SK-N-SH treated with all-trans-retinoic acid at 6 μM for 48 hours (cell line): ENCODE measurements at regions not wholly inside any gene's neighbourhood (a gene's known extent, or its start where the extent isn't known, plus 50 kb on each side); places are given as distances from the start of the nearest gene placed in this dataset.

Experiments
- ATAC-seq: fragments of 200-7000 bp; cut with Tn5 transposase; 3 replicates; pipeline ENCODE4 v1.9.1; 2020; ENCODE audit warnings: mild to moderate bottlenecking, moderate library complexity
- ARNTL ChIP-seq: fragments of 450-650 bp; formaldehyde crosslinking; IDR thresholded peaks from 2 replicates; pipeline ENCODE4 v1.5.0; 2020; ENCODE audit warnings: low read depth, mild to moderate bottlenecking, moderate library complexity, borderline replicate concordance
- BACH2 ChIP-seq: fragments of 250-450 bp; sonication (Bioruptor Pico); IDR thresholded peaks from 2 replicates; pipeline ENCODE4 v1.9.0; 2021; ENCODE audit warnings: mild to moderate bottlenecking, borderline replicate concordance
- CSDC2 ChIP-seq: fragments of 250-450 bp; sonication (Bioruptor Pico); IDR thresholded peaks from 2 replicates; pipeline ENCODE4 v1.5.0; 2020; ENCODE audit warnings: mild to moderate bottlenecking, moderate library complexity
- ESRRG ChIP-seq: fragments of 250-450 bp; sonication (Bioruptor Pico); IDR thresholded peaks from 2 replicates; pipeline ENCODE4 v1.6.1; 2021; ENCODE audit warnings: mild to moderate bottlenecking
- GLIS3 ChIP-seq: fragments of 250-450 bp; sonication (Bioruptor Pico); IDR thresholded peaks from 2 replicates; pipeline ENCODE4 v1.5.0; 2020; ENCODE audit warnings: mild to moderate bottlenecking, moderate library complexity
- ISL1 ChIP-seq: fragments of 250-450 bp; sonication (Bioruptor Pico); IDR thresholded peaks from 2 replicates; pipeline ENCODE4 v2.1.2; 2022; ENCODE audit warnings: mild to moderate bottlenecking, moderate library complexity
- OSR1 ChIP-seq: fragments of 250-450 bp; sonication (Bioruptor Pico); IDR thresholded peaks from 2 replicates; pipeline ENCODE4 v1.8.0; 2022; ENCODE audit warnings: moderate library complexity, mild to moderate bottlenecking, inconsistent platforms
- PPARA ChIP-seq: fragments of 250-450 bp; sonication (Bioruptor Pico); IDR thresholded peaks from 2 replicates; pipeline ENCODE4 v1.5.0; 2020; ENCODE audit warnings: mild to moderate bottlenecking, borderline replicate concordance
- RARB ChIP-seq: fragments of 250-450 bp; sonication (Bioruptor Pico); IDR thresholded peaks from 2 replicates; pipeline ENCODE4 v1.8.0; 2021; ENCODE audit warnings: mild to moderate bottlenecking, moderate library complexity
- SNAI2 ChIP-seq: fragments of 250-450 bp; sonication (Bioruptor Pico); IDR thresholded peaks from 2 replicates; pipeline ENCODE4 v1.5.0; 2020; ENCODE audit warnings: mild to moderate bottlenecking, moderate library complexity
- TCF4 ChIP-seq: fragments of 250-450 bp; sonication (Bioruptor Pico); IDR thresholded peaks from 2 replicates; pipeline ENCODE4 v1.8.0; 2021; ENCODE audit warnings: mild to moderate bottlenecking, moderate library complexity, borderline replicate concordance
- TOX ChIP-seq: fragments of 250-450 bp; sonication (Bioruptor Pico); IDR thresholded peaks from 2 replicates; pipeline ENCODE4 v1.8.0; 2021; ENCODE audit warnings: mild to moderate bottlenecking, moderate library complexity, borderline replicate concordance
- ZC3H10 ChIP-seq: fragments of 250-450 bp; sonication (Bioruptor Pico); IDR thresholded peaks from 2 replicates; pipeline ENCODE4 v1.5.1; 2021; ENCODE audit warnings: mild to moderate bottlenecking, moderate library complexity
- ZFP3 ChIP-seq: fragments of 250-450 bp; sonication (Bioruptor Pico); IDR thresholded peaks from 2 replicates; pipeline ENCODE4 v1.5.0; 2020; ENCODE audit warnings: mild to moderate bottlenecking, moderate library complexity
- ZFP30 ChIP-seq: fragments of 450-650 bp; formaldehyde crosslinking; IDR thresholded peaks from 2 replicates; pipeline ENCODE4 v1.5.0; 2022; ENCODE audit warnings: mild to moderate bottlenecking, moderate library complexity
- ZNF565 ChIP-seq: fragments of 450-650 bp; formaldehyde crosslinking; conservative IDR thresholded peaks from 2 replicates; pipeline ENCODE4 v1.5.0; 2020; ENCODE audit warnings: low read depth, mild to moderate bottlenecking, moderate library complexity
- ZNF70 ChIP-seq: fragments of 450-650 bp; formaldehyde crosslinking; IDR thresholded peaks from 2 replicates; pipeline ENCODE4 v1.5.0; 2020; ENCODE audit warnings: mild to moderate bottlenecking, moderate library complexity
- ZNF8 ChIP-seq: fragments of 450-650 bp; formaldehyde crosslinking; IDR thresholded peaks from 2 replicates; pipeline ENCODE4 v1.5.0; 2020; ENCODE audit warnings: mild to moderate bottlenecking, moderate library complexity
- TF ChIP-seq, protein P1 (sequence below): fragments of 250-450 bp; sonication (Bioruptor Pico); IDR thresholded peaks from 2 replicates; pipeline ENCODE4 v1.5.1; 2020; ENCODE audit warnings: low read depth, mild to moderate bottlenecking, moderate library complexity
- TF ChIP-seq, protein P2 (sequence below): fragments of 250-450 bp; sonication (Bioruptor Pico); IDR thresholded peaks from 2 replicates; pipeline ENCODE4 v1.5.1; 2021; ENCODE audit warnings: mild to moderate bottlenecking, moderate library complexity
- TF ChIP-seq, protein P3 (sequence below): fragments of 250-450 bp; sonication (Bioruptor Pico); IDR thresholded peaks from 2 replicates; pipeline ENCODE4 v1.8.0; 2020; ENCODE audit warnings: mild to moderate bottlenecking, moderate library complexity, borderline replicate concordance

DNA sequence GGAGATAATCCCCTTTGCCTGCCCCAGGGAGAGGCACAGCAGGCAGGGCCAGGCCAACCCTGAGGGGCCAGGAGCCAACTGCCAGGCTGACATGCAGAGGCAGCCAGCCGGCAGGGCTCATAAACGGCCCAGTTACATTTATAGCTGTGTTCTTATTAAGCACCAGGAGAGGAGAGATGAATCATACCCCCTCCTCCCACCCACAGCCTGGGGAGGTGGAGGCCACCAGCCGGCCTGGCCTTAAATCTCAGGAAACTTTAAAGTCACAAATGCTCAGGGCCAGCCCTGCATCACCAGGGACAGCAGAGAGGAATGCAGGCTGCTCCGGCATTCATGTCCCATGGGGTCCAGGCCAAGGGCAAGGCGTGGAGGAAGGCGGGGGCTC, 177.2 kb downstream of the TMEM132E start:
- no peak for ATAC-seq
- no peak for TF ChIP-seq CSDC2 (CRISPR knock-in tag)
- TF ChIP-seq TCF4 (CRISPR knock-in tag) = no peak
- no peak for TF ChIP-seq ZFP3 (CRISPR knock-in tag)
- no peak for TF ChIP-seq OSR1
- no peak for TF ChIP-seq ESRRG (CRISPR knock-in tag)
- TF ChIP-seq ARNTL = no peak
- no peak for TF ChIP-seq BACH2
- no peak for TF ChIP-seq PPARA (CRISPR knock-in tag)
- no peak for TF ChIP-seq RARB (CRISPR knock-in tag)
- TF ChIP-seq, protein P1, sequence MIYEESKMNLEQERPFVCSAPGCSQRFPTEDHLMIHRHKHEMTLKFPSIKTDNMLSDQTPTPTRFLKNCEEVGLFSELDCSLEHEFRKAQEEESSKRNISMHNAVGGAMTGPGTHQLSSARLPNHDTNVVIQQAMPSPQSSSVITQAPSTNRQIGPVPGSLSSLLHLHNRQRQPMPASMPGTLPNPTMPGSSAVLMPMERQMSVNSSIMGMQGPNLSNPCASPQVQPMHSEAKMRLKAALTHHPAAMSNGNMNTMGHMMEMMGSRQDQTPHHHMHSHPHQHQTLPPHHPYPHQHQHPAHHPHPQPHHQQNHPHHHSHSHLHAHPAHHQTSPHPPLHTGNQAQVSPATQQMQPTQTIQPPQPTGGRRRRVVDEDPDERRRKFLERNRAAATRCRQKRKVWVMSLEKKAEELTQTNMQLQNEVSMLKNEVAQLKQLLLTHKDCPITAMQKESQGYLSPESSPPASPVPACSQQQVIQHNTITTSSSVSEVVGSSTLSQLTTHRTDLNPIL (CRISPR knock-in tag) = no peak
- TF ChIP-seq, protein P2, sequence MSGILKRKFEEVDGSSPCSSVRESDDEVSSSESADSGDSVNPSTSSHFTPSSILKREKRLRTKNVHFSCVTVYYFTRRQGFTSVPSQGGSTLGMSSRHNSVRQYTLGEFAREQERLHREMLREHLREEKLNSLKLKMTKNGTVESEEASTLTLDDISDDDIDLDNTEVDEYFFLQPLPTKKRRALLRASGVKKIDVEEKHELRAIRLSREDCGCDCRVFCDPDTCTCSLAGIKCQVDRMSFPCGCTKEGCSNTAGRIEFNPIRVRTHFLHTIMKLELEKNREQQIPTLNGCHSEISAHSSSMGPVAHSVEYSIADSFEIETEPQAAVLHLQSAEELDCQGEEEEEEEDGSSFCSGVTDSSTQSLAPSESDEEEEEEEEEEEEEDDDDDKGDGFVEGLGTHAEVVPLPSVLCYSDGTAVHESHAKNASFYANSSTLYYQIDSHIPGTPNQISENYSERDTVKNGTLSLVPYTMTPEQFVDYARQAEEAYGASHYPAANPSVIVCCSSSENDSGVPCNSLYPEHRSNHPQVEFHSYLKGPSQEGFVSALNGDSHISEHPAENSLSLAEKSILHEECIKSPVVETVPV = no peak

DNA sequence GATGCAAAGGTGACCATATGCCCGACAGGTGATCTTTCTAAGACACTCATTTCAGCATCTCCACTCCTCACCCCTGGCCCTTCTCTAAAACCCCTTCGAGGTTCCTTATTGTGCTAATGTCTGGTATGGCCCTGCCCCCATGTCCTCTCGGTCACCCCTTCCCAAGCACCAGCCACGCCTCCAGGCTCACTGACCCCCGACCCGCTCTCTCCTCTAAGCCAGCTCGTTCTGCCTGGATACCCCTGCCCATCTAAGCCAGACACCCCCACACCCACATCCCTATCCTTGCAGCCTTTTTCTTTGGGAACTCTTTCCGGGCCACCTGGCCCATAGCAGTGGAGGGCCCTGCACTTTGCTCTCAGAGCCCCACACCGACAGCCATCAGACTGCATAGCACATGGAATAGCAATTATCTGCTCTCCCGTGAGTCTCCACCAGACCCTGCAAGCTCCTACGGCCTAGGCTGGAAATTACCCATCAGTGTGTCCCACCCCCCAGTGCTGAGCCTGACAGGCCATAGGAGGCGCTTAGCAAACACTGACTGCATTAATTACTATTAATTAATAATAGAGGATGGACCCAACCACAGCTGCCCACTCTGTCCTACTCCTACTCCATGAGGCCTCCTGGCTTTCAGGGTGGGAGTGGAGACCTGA, 176.7 kb downstream of the TMEM132E start:
- TF ChIP-seq ISL1 = no peak
- TF ChIP-seq GLIS3 (CRISPR knock-in tag) = no peak
- no peak for TF ChIP-seq ZNF70
- TF ChIP-seq, protein P2 = no peak
- TF ChIP-seq, protein P1 (CRISPR knock-in tag) = no peak
- TF ChIP-seq ZFP3 (CRISPR knock-in tag) = no peak
- no peak for TF ChIP-seq ZFP30
- no peak for TF ChIP-seq ESRRG (CRISPR knock-in tag)
- no peak for TF ChIP-seq OSR1
- TF ChIP-seq RARB (CRISPR knock-in tag) = no peak
- TF ChIP-seq TCF4 (CRISPR knock-in tag) = no peak
- no peak for TF ChIP-seq ZC3H10 (CRISPR knock-in tag)
- TF ChIP-seq BACH2 = no peak
- no peak for TF ChIP-seq SNAI2 (CRISPR knock-in tag)
- no peak for TF ChIP-seq ZNF565
- TF ChIP-seq, protein P3, sequence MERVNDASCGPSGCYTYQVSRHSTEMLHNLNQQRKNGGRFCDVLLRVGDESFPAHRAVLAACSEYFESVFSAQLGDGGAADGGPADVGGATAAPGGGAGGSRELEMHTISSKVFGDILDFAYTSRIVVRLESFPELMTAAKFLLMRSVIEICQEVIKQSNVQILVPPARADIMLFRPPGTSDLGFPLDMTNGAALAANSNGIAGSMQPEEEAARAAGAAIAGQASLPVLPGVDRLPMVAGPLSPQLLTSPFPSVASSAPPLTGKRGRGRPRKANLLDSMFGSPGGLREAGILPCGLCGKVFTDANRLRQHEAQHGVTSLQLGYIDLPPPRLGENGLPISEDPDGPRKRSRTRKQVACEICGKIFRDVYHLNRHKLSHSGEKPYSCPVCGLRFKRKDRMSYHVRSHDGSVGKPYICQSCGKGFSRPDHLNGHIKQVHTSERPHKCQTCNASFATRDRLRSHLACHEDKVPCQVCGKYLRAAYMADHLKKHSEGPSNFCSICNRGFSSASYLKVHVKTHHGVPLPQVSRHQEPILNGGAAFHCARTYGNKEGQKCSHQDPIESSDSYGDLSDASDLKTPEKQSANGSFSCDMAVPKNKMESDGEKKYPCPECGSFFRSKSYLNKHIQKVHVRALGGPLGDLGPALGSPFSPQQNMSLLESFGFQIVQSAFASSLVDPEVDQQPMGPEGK = no peak
- TF ChIP-seq ARNTL = no peak
- ATAC-seq = no peak

DNA sequence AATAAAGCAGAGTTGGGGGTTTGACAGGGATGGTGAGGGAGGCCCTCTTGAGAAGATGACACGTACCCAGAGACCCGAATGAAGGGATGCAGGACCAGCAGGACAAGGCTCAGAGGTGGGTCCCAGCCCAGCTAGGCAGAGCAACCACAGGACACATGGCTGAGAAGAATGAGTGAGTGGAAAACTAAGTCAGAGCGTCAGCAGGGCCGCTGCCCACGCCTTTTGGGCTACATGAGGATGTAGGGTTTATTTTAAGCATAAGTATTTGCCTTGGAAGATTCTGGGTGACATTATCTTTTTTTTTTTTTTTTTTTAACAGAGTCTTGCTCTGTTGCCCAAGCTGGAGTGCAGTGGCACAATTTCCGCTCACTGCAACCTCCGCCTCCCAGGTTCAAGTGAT, 176.0 kb downstream of the TMEM132E start:
- no peak for ATAC-seq
- TF ChIP-seq, protein P1 (CRISPR knock-in tag) = no peak
- no peak for TF ChIP-seq GLIS3 (CRISPR knock-in tag)
- no peak for TF ChIP-seq PPARA (CRISPR knock-in tag)
- TF ChIP-seq, protein P2 = no peak
- no peak for TF ChIP-seq RARB (CRISPR knock-in tag)
- TF ChIP-seq ZNF70 = no peak
- TF ChIP-seq ISL1 = no peak
- TF ChIP-seq ZNF8 (CRISPR knock-in tag) = no peak
- TF ChIP-seq TOX (CRISPR knock-in tag) = no peak
- TF ChIP-seq ZFP3 (CRISPR knock-in tag) = no peak
- TF ChIP-seq, protein P3 = no peak
- TF ChIP-seq BACH2 = no peak
- TF ChIP-seq ARNTL = no peak
- no peak for TF ChIP-seq ZFP30
- TF ChIP-seq CSDC2 (CRISPR knock-in tag) = no peak
- no peak for TF ChIP-seq SNAI2 (CRISPR knock-in tag)
